Pancreas (tissue), 10 donors: ENCODE measurements at regions not wholly inside any gene's neighbourhood (a gene's known extent, or its start where the extent isn't known, plus 50 kb on each side); places are given as distances from the start of the nearest gene placed in this dataset.
"Not testable (repeated sequence)": the region's sequence is repeated elsewhere in the genome, so short reads cannot be mapped to it uniquely, and the experiment has no call there.

Source experiments
- ATAC-seq, 4 donors: fragments of 200-7000 bp; cut with Tn5 transposase; one replicate each; pipeline versions ENCODE4 v1.8.0 to v1.9.1; 2020; ENCODE audit warnings: mild to moderate bottlenecking in 4 of 4, moderate library complexity in 4 of 4
- DNase-seq, 6 donors: peaks; one replicate each; pipeline ENCODE4 v3.0.0-alpha.2; 2020
- FAIRE-seq: peaks from 2 replicates; lab custom pipeline; 2012; peaks lifted over from hg19 to GRCh38; lab: Jason Lieb, UNC
- H3K27ac ChIP-seq, 4 donors: fragments of 200-600 bp; sonication (generic); 1 replicate in 3 of 4; 2 replicates in 1 of 4; pipeline versions ENCODE4 v1.5.0 to v1.8.0; 2020
- H3K27me3 ChIP-seq, 4 donors: fragments of 200-600 bp; one replicate each; pipeline ENCODE4 v1.8.0; 2021
- H3K36me3 ChIP-seq, 3 donors: fragments of 200-600 bp; sonication (generic) in 1 of 3; one replicate each; pipeline versions ENCODE4 v1.5.0 to v1.8.0; 2020 to 2021
- H3K4me1 ChIP-seq, 3 donors: fragments of 200-600 bp; one replicate each; pipeline ENCODE4 v1.8.0; 2021
- H3K4me3 ChIP-seq, 4 donors: fragments of 200-600 bp; sonication (generic) in 2 of 4; one replicate each; pipeline versions ENCODE4 v1.5.0 to v1.8.0; 2020 to 2021
- H3K9me3 ChIP-seq, 4 donors: fragments of 200-600 bp; one replicate each; pipeline ENCODE4 v1.8.0; 2021
- WGBS, 2 donors: extraction: QIAGEN DNeasy Blood & Tissue Kit; methylation state at CpG; one replicate each; pipeline ENCODE4 v1.1.7; 2013; 5-methylcytosine and 5-hydroxymethylcytosine counted together
- intact Hi-C, 3 donors: fragments of 100-400 bp; cut with DNase I; formaldehyde crosslinking; loops; one replicate each; pipeline versions ENCODE4 v1.11.1 to v1.14.2; 2022
- TF ChIP-seq, protein P1 (sequence below), 4 donors: fragments of 200-600 bp; sonication (generic) in 3 of 4; IDR thresholded peaks; one replicate each; pipeline versions ENCODE4 v1.5.0 to v1.8.0; 2021; ENCODE audit warnings: antibody characterized with exemption in 4 of 4
- donor health status: healthy with polysubstance abuse.
- donor health status: DM: no; HTN: no; CAD: no; lungs with moderate emphysema.
- donor health status: DM: no; HTN: no; CAD: no.
- donor health status: control.
- donor health status: control.
- donor health status: Bipolar disorder and iron deficiency.
- donor health status: DM: yes; HTN: yes; CAD: no.
- donor health status: DM: no; HTN: no; CAD: no.
- donor health status: DM: no; HTN: no; CAD: no.
- donor health status: DM: yes; HTN: yes; CAD: no.

DNA sequence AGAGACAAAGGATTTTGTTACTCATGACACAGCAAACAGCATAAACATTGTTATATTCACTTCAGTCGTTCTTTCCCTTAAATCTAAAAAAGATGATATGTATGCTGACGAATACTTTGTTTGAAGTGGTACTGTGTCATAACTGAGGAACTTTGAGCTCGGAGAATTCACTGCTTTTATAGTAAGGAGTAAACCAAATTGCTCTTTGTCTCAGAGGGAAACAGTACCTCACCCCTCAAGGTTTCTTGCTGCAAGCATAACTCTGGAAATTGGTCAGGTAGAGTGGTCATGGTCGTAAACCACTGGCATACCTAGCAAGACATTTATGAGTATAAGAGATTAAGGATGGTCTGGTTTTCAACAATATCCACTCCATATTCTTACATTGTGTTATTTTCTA is 160.2 kb upstream of the OR4E1 start:
- FAIRE-seq (no peak), DNase-seq (no peak), ATAC-seq (no peak)
- TF ChIP-seq, protein P1, sequence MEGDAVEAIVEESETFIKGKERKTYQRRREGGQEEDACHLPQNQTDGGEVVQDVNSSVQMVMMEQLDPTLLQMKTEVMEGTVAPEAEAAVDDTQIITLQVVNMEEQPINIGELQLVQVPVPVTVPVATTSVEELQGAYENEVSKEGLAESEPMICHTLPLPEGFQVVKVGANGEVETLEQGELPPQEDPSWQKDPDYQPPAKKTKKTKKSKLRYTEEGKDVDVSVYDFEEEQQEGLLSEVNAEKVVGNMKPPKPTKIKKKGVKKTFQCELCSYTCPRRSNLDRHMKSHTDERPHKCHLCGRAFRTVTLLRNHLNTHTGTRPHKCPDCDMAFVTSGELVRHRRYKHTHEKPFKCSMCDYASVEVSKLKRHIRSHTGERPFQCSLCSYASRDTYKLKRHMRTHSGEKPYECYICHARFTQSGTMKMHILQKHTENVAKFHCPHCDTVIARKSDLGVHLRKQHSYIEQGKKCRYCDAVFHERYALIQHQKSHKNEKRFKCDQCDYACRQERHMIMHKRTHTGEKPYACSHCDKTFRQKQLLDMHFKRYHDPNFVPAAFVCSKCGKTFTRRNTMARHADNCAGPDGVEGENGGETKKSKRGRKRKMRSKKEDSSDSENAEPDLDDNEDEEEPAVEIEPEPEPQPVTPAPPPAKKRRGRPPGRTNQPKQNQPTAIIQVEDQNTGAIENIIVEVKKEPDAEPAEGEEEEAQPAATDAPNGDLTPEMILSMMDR (IDR thresholded peaks at IDR 0.05): no peak
- no peaks in the 10 kb centered on the region for H3K36me3 ChIP-seq
- peaks cover 0 to 5% (median 0%) of the 10 kb centered on the region in 4 donors for H3K27me3 ChIP-seq
- no peaks in the 10 kb centered on the region for H3K4me1 ChIP-seq
- intact Hi-C loops: no loop called here
- no peaks in the 10 kb centered on the region for H3K9me3 ChIP-seq
- 33 to 44% methylated on average over 4 of the region's 4 CpGs for WGBS, 2 donors
- H3K4me3 ChIP-seq: no peak overlapping the region
- no peak overlapping the region for H3K27ac ChIP-seq

DNA sequence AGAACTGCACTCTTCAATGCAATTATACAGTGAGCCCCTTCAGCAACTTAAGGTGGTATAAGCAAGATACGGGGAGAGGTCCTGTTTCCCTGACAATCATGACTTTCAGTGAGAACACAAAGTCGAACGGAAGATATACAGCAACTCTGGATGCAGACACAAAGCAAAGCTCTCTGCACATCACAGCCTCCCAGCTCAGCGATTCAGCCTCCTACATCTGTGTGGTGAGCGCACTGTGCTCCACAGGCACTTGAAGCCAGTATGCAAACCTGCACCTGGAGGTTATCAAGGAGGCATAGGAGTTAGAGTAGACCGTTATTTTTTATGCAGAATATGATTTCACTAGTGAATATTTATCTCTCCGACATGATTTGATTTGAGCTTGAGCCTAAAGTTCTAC is 152.2 kb upstream of the OR4E1 start:
- no peak for ATAC-seq
- FAIRE-seq: no peak
- H3K9me3 ChIP-seq: no peaks in the 10 kb centered on the region
- 53 to 63% methylated on average over 7 of the region's 7 CpGs for WGBS, 2 donors
- TF ChIP-seq, protein P1 (IDR thresholded peaks at IDR 0.05): no peak
- no peak overlapping the region for H3K27ac ChIP-seq
- H3K36me3 ChIP-seq: no peaks in the 10 kb centered on the region
- H3K4me3 ChIP-seq: no peak overlapping the region
- peaks cover 0 to 5% (median 2%) of the 10 kb centered on the region in 4 donors for H3K27me3 ChIP-seq
- intact Hi-C loops: no loop called here
- no peaks in the 10 kb centered on the region for H3K4me1 ChIP-seq
- no peak for DNase-seq

DNA sequence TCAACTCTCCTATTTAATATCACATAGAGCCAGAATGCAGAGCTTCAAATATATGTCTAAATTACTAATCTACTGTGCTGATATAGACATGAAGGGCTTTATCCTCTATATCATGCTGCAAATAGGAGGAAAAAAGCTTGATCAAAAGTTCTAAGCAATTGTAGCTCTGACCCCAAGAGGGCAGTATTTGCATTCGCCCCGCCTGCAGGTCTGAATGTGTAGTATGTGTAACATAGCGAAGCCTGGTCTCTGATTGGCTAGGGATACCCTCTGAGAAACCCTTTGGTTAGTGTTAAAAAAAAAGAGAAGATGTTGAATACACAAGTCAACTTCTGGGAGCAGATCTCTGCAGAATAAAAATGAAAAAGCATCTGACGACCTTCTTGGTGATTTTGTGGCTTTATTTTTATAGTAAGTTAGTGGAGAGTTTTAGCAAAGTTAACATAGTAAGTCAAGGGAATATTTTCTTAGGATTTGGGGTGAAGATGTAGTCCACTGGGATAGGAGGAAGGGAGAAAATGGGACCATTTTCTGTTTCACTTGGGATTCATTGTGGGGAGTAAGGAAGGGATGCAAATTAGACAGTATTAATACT is 151.6 kb upstream of the OR4E1 start:
- DNase-seq (no peak), FAIRE-seq (no peak), ATAC-seq (peak in 1 of 4 donors; percentile 25)
- Histone ChIP-seq H3K36me3 (no peaks in the 10 kb centered on the region), H3K27me3 (peaks cover 0 to 3% (median under 1%) of the 10 kb centered on the region in 4 donors), H3K27ac (no peak overlapping the region), H3K4me3 (no peak overlapping the region), H3K9me3 (no peaks in the 10 kb centered on the region), H3K4me1 (no peaks in the 10 kb centered on the region)
- 6 to 8% methylated on average over 4 of the region's 4 CpGs for WGBS, 2 donors
- intact Hi-C loops: no loop called here
- TF ChIP-seq, protein P1 (IDR thresholded peaks at IDR 0.05): peak in 1 of 4 donors; percentile 8

DNA sequence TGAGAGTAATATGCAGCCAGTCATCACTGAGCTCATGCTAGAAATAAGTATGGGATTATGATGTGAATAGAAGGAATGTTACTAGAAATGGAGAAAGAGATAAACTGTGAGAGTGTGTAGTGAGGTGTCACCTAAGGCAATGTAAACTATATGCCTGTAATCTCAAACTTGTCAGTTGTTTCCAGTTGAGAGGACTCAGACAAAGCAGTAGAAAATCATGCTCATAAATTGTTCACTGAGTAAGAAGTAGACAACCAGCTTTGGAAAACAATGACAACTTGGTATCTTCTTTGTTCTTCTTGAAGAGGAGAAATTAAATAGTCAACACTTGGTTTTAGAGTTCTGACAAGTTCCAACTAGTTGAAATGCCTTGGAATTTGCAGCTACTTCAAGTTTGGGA is 148.5 kb upstream of the OR4E1 start:
- no peak for ATAC-seq
- intact Hi-C loops: no loop called here
- FAIRE-seq: no peak
- Histone ChIP-seq H3K9me3 (no peaks in the 10 kb centered on the region), H3K27me3 (peaks cover 0 to 3% (median 0%) of the 10 kb centered on the region in 4 donors), H3K4me1 (no peaks in the 10 kb centered on the region), H3K36me3 (no peaks in the 10 kb centered on the region), H3K4me3 (no peak overlapping the region), H3K27ac (no peak overlapping the region)
- TF ChIP-seq, protein P1 (IDR thresholded peaks at IDR 0.05): no peak
- no peak for DNase-seq

DNA sequence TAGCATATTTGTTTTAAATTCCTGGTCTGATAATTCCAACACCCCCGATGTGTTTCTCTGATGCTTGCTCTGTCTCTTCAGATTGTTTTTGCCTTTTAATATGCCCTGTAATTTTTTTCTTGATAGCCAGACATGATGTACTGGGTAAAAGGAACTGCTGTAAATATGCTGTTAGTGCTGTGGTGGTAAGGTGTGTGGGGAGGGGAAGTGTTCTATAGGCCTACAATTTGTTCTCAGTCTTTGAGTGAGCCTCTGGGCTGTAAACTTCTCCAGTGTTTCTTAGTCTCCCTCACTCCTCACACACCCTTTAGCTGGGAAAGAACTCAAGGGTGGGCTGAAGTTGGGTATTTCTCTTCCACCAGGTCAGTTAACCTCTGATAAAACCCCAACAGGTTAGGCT is 147.0 kb upstream of the OR4E1 start:
- peaks cover 0 to 3% (median 0%) of the 10 kb centered on the region in 4 donors for H3K27me3 ChIP-seq
- no peak overlapping the region for H3K27ac ChIP-seq
- TF ChIP-seq, protein P1 (IDR thresholded peaks at IDR 0.05): no peak

DNA sequence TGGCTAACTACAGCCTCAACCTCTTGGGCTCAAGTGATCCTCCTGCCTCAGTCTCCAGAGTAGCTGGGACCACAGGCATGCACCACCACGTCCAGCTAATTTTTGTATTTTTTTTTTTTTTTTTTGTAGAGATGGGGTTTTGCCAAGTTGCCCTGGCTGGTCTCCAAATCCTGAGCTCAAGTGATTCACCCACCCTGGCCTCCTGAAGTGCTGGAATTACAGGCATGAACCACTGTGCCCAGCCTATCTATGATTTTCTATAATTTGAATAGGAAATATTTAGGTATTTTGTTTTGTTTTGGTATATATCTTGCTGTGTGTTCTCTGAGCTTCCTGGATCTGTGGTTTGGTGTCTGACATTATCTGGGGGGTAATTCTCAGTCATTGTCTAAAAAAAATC is 146.3 kb upstream of the OR4E1 start:
- intact Hi-C loops, H3K27me3 ChIP-seq, H3K36me3 ChIP-seq, H3K4me3 ChIP-seq, DNase-seq, FAIRE-seq, H3K9me3 ChIP-seq, H3K4me1 ChIP-seq, ATAC-seq, H3K27ac ChIP-seq: not testable (repeated sequence)
- WGBS, 2 donors: 35 to 40% methylated on average over 1 of the region's 1 CpG

More for the DNA sequence above, 147.0 kb upstream of the OR4E1 start:
- H3K36me3 ChIP-seq: no peaks in the 10 kb centered on the region
- WGBS, 2 donors: 0% methylated on average over 1 of the region's 1 CpG
- no peaks in the 10 kb centered on the region for H3K4me1 ChIP-seq
- no peaks in the 10 kb centered on the region for H3K9me3 ChIP-seq
- DNase-seq: no peak
- intact Hi-C loops: no loop called here
- FAIRE-seq: no peak
- H3K4me3 ChIP-seq: no peak overlapping the region
- ATAC-seq: no peak

DNA sequence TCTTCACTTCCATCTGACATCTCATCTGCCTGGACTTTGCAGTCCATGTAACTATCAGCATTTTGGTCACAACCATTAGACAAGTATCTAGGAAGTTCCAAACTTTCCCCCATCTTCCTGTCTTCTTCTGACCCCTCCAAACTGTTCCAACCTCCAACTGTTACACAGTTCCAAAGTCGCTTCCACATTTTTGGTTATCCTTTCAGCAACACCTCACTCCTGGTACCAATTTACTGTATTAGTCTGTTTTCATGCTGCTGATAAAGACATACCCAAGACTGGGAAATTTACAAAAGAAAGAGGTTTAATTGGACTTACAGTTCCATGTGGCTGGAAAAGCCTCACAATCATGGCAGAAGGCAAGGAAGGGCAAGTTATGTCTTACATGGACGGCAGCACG is 143.4 kb upstream of the OR4E1 start:
- intact Hi-C loops, H3K27ac ChIP-seq, H3K9me3 ChIP-seq, H3K4me3 ChIP-seq, H3K27me3 ChIP-seq, H3K36me3 ChIP-seq, H3K4me1 ChIP-seq, DNase-seq, FAIRE-seq, ATAC-seq: not testable (repeated sequence)
- WGBS, 2 donors: 65 to 87% methylated on average over 3 of the region's 3 CpGs
